GM21723 (cell line): ENCODE measurements at regions not wholly inside any gene's neighbourhood (a gene's known extent, or its start where the extent isn't known, plus 50 kb on each side); places are given as distances from the start of the nearest gene placed in this dataset.

Experiments used
- ATAC-seq: cut with Tn5 transposase; IDR thresholded peaks from one replicate; pipeline ENCODE4 v1.9.1; 2021; ENCODE audit warnings: mild to moderate bottlenecking, moderate library complexity; ENCODE audit not compliant: unreplicated experiment

- ATAC-seq, result no peak
Observed at GRCh38 chr10:121406823-121407545, 191.3 kb downstream of the FGFR2 start.

GRCh38 chr10:121409466-121410104 is 188.7 kb downstream of the FGFR2 start:
- no peak for ATAC-seq

- ATAC-seq, result no peak
Observed at GRCh38 chr10:121411004-121411403, 187.2 kb downstream of the FGFR2 start.

DNA sequence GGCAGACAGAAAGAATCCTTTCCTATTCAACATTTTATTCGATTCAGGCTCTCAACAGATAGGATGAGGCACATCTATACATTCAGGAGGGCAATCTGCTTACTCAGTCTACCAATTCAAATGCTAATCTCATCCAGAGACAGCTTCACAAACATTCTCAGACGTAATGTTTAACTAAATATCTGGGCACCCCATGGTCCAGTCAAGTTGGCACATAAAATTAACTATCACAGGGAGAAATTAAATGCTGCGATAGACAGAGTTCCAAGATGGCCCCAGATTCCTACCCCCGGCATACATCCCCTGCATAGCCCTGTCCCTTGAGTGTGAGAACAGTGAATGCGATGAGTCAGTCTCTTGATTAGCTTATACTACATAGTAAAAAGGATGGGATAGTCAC is 184.3 kb downstream of the FGFR2 start:
- ATAC-seq, result no peak

GRCh38 chr10:121414366-121415062 is 183.7 kb downstream of the FGFR2 start:
- ATAC-seq, result no peak

- ATAC-seq, result no peak
Observed at GRCh38 chr10:121415063-121415399, 183.2 kb downstream of the FGFR2 start.

- no peak for ATAC-seq
Observed at GRCh38 chr10:121416071-121416470, 182.2 kb downstream of the FGFR2 start.

GRCh38 chr10:121417298-121417697 is 180.9 kb downstream of the FGFR2 start:
- ATAC-seq, result no peak

DNA sequence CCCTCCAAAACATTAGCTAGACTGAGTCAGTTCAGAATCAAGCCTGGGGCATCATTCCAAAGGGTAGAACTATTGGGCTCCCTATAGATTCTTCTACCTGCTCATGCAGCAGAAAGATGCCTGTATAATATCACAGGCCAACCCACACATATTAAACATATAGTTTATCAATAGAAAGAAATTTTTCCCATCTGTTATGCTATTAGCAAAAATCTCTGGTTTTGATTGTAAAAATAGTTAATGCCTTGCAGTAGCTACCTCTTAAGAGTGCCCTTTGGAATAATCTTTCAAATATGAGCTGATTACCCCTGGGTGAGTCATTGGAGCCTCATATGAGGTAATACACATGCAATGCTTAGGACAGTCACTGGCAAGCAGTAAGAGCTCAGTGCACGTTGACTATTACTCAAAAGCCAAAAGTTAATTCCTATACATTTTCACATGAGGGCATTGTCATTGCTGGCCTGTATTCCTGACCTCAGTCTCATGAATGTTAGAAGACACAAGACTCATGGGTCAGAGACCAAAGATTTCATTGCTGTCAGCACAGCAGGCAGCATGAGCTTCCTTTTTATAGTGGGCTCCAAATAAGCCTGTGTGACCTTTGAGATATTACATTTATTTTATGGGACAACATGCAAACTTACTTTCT is 180.0 kb downstream of the FGFR2 start:
- ATAC-seq, result no peak

DNA sequence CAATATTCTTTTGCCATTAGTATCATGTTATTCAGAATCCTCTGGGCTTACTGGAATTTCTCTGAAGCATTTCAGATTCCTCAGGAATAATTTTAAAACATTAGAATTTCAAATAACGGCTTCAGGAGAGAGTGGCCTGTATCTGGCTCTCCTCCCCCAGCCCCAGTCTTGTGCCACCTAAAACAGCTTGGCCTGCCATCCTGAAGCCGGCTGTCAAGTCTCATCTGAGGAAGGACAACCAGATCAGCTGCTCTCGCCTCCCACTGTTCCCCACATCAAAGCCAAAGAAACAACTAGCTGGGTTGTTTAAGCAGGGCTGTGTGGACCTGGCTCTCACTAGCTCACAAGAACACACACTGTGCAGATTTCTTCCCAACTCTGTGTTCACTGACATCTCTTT is 178.2 kb downstream of the FGFR2 start:
- no peak for ATAC-seq

DNA sequence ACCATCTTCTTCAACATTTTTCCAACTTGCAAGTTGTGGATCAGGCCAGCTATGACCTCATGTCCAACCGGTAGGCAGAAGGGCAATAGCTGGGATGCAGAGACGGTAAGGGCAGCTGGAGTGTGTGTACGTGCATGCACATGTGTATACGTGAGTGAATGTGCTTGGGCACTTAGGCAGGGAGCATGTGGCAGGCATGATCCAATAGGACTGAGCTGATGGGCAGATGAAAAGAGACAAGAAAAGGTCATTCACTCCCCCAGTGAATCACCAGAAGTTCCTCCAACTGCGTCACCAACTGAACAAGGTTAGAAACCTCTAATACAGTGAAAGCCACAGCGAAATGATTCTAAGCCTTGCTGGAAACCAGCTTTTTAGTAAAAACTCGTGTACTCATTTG is 176.1 kb downstream of the FGFR2 start:
- ATAC-seq, result no peak

- ATAC-seq, result no peak
Observed at GRCh38 chr10:121425623-121426022, 172.6 kb downstream of the FGFR2 start.

- ATAC-seq, result no peak
Observed at GRCh38 chr10:121426307-121426706, 171.9 kb downstream of the FGFR2 start.
